HCT116 (cell line): ENCODE measurements at regions not wholly inside any gene's neighbourhood (a gene's known extent, or its start where the extent isn't known, plus 50 kb on each side); places are given as distances from the start of the nearest gene placed in this dataset.

Experiments used
- CTCF ChIP-seq, 3 experiments: fragments of 200-600 bp in 1 of 3; sonication (generic) in 1 of 3; IDR thresholded peaks in 2 of 3; conservative IDR thresholded peaks in 1 of 3; 2 replicates each; pipeline ENCODE4 v1.5.1; 2012 to 2017; ENCODE audit warnings: low read depth in 2 of 3, low read length in 2 of 3, antibody characterized with exemption in 1 of 3, borderline replicate concordance in 1 of 3, control low read depth in 1 of 3, mild to moderate bottlenecking in 1 of 3, mixed read lengths in 1 of 3, mixed run types in 1 of 3, moderate library complexity in 1 of 3; ENCODE audit not compliant: insufficient read depth in 1 of 3
- EZH2 ChIP-seq: fragments of 200-600 bp; sonication (generic); IDR thresholded peaks from 2 replicates; pipeline ENCODE4 v1.6.1; 2017; ENCODE audit warnings: antibody characterized with exemption, mixed run types
- POLR2A ChIP-seq: IDR thresholded peaks from 2 replicates; pipeline ENCODE4 v1.7.0; 2011; ENCODE audit warnings: borderline replicate concordance; ENCODE audit not compliant: insufficient read depth, insufficient read length; ENCODE audit errors: extremely low read depth
- RAD21 ChIP-seq: IDR thresholded peaks from 2 replicates; pipeline ENCODE4 v1.6.1; 2012; ENCODE audit warnings: low read depth, mild to moderate bottlenecking
- REST ChIP-seq: IDR thresholded peaks from 2 replicates; pipeline ENCODE4 v1.6.1; 2012; ENCODE audit warnings: low read depth
- SIN3A ChIP-seq: IDR thresholded peaks from 2 replicates; pipeline ENCODE4 v1.6.1; 2012; ENCODE audit warnings: low read depth

GRCh38 chr15:37771465-37771864 is 163.0 kb upstream of the TMCO5A start:
- TF ChIP-seq RAD21 (no peak), REST (no peak), POLR2A (no peak), CTCF (IDR thresholded peaks at IDR 0.05 in 2 of 3, conservative IDR thresholded peaks at IDR 0.05 in 1 of 3; ENCODE audit: borderline replicate concordance in 1 of 3, insufficient read depth in 1 of 3, low read depth in 2 of 3, low read length in 2 of 3) (no peak), EZH2 (no peak), SIN3A (no peak)
